ENCODE measurements at regions not wholly inside any gene's neighbourhood (a gene's known extent, or its start where the extent isn't known, plus 50 kb on each side); places are given as distances from the start of the nearest gene placed in this dataset.

DNA sequence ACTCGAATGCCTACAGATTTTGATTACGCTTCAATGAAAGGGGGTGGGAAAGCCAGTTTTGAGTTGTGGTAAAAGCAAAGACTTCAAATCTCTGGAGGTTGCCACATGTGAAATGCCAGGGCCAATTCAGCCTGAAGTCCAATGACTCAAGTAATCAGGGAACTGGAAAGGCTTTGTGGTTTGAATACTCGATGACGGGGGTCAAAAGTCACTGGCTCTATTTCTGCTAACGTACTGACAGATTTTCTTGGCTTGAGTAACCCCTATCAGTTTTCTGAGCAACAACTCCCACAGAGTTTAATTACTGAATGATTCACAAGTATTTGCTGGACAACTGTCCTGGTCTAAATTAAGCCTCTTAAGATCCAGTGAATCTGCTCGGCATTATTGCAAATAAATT lies 152.2 kb downstream of the SIPA1L2 start:
- no peak for DNase-seq (ENCODE audit: low spot score)

DNA sequence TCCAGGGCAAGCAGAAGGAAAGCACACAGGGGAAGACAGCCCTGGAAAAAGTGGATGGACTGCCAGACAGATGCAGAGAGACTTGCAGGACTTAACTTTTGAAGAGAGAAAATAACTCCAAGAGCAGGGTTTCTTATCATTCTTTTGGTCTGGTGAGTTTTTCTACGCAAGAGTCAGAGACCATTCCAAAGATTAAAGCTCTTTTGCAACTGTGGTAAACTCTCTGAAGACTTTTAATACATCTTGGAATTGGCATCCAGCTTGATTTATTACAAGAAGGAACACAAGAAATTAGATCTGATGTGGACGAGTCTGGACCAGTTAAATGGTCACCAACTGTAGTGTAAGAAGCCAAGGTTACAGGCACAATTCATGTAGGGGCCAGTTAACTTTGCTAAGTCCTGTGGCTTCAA lies 153.4 kb downstream of the SIPA1L2 start:
- no peak for DNase-seq (ENCODE audit: low spot score)

DNA sequence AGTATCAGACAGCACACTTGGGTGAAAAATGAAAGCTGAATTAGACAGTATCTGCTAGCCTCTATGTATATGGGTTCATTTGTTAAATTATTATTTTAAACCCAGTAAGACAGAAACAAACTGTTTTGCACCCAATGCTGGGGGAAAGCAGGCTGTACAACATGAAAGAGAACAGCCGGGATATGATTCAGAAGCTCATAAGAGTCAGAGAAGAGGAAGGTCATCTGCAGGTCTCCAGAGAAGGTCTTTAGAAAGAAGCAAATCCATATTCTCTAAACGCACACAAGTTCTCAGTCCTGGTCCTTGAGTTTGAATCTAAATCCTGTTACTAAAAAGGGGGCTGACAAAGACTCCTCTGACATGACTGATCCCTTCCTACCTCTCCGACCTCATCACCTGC lies 155.1 kb downstream of the SIPA1L2 start:
- no peak for DNase-seq (ENCODE audit: low spot score)

DNA sequence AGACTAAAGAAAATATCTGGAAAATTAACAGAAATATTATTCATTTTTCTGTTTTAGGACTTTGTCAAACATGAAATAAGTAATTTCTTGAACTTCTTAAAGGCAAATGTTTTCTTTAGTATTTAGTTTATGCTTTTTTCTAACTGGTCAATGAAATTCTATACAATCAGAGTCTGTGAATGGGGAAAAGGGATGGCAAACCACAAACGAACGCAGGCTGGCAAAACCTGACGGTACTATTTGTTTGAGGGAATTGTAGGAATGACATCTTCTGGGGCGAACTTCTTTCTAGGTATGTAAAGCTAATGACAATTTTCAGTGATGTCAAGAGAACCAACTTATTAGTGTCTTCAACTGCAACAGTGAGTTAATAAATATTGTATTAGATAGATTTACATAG lies 156.0 kb downstream of the SIPA1L2 start:
- no peak for DNase-seq (ENCODE audit: low spot score)

DNA sequence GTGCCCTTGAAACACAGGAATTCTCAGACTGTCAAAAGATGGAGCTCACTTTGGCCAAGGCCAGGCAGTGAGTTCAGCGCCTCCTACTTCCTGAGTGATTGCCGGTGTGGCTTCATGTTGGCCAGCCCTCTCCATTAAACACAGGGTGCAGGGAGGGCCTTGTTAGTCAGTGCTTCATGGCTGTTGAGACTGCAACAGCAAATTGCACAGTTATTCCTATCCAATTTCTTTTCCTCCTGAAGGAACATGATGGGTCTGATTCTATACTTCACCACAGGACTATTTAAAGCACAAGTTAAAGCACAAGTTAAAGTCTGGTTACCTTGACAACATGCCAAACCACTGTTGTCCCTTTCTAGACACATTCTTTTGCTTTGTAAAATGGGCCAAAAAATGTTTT lies 156.6 kb downstream of the SIPA1L2 start:
- DNase-seq (ENCODE audit: low spot score): no peak

DNA sequence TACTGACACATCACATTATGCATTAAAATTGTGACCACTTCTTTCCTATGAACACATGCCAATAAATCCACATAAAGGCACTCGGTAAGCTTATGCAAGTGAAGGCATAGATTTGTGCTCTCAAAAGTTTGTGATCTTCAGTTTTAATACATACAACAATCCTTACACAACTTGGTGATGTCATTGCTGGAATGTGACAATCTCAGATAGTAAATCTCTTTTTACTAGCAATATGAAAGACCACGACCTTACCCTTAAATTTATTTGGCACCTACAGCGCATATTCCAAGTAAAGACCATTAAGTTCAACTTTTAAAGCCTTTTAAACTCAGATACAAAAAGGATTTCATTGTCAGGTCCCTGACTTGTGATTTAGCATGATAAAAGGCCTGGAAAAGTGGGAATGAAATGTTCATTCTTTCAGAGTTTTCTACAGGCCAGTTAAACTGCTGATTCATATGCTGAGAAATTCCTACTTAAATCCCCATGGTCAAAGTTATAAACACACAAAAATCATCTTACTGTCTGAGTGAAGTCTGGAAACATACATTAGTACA lies 157.4 kb downstream of the SIPA1L2 start:
- no peak for DNase-seq (ENCODE audit: low spot score)

DNA sequence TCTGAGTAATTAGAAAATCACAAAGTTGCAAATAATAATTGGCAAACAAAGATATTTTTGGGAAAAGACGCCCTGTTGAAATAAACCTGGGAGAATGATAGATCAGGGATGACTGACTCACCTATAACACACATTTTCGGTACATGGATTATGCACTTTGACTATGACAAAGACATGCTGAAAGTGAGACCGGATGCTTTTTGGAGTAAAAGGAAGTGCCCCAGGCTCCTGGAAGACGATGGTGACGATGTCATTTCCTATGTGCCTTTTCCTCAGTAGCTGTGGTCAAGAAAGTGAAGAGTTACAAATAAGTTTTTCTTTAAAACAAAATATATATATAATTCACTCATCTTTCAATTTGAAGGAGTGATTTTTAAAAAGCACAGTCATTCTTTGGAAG lies 158.7 kb downstream of the SIPA1L2 start:
- DNase-seq (ENCODE audit: low spot score): no peak

DNA sequence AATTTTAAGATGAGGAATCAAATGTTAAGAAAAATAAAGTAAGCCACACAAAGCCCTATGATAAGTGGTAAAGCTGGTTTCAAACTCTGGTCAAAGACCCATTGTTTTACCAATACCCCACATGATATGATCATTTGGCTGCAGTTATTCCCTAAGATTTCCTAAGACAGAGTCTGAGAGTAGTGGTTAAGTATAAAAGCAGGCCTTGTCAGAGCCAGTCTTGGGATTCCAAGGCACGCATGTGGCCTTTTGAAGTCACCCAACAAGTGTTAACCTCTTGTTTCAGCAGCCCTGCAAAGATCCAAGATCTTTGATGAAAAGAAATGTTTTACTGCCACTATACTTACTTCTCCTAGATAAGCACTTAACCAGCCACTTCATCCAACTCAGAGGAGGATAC lies 159.2 kb downstream of the SIPA1L2 start:
- DNase-seq (ENCODE audit: low spot score): no peak

DNA sequence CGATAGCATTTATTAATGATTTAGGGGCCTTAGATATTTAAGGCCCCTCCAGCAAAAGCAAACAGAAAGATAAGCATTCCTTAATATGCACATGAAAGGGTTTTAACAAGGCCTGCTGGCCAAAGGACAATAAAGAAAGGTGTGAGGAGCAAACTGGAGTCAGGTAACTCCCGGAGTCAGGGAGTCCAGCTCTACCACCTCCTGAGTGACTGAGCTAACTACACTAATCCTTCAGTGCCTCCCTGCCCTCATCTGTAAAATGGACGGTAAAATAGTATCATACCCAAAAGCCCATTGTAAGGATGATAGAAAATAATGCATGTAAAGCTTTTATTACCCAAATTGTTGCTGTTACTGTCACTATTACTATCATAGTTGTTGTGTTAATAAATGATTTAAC lies 161.7 kb downstream of the SIPA1L2 start:
- DNase-seq (ENCODE audit: low spot score): no peak

DNA sequence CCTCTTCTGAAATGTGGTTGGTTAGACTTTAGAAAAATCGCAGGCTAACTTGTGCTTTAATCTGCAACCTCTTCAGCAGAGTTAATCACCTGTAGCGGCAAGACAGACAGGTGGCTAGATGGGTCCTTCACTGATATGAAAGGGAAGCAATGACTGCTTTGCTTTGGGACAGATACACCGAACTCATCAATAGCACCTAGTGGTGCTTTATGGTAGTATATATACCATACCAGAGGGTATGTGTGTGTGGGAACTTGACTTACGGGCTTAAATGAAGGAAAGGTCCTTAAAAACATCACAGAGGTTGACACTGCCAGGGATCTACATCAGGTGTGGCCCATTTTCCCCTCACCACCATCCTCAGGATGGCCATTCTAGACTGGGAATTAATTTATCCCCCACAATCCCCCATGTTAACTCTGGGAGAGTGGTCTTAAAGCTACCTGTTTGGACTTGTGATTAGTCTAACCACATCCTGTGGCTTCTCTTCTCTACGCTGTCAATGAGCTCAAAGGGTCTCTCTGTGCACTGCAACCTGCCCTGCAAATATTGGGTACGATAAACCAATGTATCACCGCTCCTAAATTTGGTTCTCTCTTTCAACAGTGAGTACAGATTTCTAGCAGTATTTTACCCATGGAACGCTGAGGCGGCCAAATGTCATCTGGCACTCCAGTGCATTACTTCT lies 162.7 kb downstream of the SIPA1L2 start:
- DNase-seq (ENCODE audit: low spot score): no peak

DNA sequence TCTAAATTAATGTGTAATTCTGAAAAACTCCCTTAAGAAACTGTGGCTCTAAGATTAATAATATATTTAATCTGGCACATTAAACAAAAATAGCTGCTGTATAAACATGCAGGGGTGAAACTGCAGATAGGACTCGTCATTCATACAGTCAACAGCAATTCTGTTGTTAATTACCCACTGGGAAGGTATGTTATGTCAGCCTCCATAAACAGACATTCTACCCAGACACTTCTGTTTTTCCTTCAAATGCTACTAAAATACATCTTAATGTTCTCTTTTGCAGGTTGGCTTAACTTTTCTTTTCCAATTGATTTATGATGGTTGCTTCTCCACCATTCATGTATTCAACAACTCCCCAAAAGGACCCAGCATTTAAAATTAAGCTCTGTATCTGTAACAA lies 165.6 kb downstream of the SIPA1L2 start:
- no peak for DNase-seq (ENCODE audit: low spot score)

DNA sequence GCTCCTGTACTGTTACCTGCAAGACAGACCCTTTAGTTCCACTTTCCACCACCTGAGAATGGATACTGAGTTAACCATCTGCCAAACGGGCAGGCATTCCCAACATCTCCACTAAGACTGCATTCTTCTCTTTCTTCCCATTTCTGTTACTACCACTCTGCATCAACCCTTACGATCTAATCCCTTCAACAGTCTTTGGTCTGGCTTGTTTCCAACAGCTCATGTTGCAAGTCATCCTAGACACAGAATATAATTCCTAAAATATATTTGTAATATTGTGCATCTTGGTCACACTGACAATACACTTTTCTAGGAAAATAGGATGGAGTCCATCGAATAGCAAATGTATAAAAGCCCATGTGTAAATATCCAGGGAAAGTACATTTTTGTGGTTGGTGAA lies 166.7 kb downstream of the SIPA1L2 start:
- no peak for DNase-seq (ENCODE audit: low spot score)

DNA sequence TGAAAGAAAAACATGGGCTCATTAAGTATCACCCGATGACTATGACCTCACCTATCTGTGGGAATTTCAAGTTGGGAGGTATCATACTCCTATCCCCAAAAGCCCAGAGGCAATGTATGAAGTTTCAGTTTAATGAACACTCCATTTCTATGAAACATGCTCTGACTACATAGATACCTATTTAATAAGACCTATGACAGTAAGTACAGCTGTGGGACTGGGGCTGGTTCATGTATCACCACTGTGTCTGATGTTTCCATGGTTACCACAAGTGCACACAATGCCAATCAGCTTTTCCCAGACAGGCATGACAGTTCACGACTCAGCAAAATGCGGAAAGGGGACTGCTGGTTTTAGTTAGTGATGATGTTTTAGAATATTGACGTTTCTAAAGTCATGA lies 167.7 kb downstream of the SIPA1L2 start:
- no peak for DNase-seq (ENCODE audit: low spot score)

DNA sequence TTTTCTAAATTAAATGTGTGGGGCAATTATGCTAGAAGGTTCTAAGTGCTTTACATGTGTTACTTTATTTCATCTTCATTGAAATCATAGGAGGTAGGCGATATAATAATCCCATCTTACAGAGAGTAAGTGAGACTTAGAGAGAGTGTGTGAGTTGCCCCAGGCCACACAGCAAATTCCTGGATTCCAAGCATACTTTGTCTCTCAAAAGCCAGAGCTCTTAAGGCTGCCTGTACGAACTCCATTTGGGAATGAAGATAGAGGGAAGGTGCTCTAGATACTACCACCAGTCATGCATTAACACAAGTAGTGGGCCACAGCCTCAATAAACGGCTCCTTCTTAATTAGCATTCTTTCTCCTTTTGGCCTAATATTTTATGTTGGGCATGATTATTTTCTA lies 170.1 kb downstream of the SIPA1L2 start:
- DNase-seq (ENCODE audit: low spot score): no peak

DNA sequence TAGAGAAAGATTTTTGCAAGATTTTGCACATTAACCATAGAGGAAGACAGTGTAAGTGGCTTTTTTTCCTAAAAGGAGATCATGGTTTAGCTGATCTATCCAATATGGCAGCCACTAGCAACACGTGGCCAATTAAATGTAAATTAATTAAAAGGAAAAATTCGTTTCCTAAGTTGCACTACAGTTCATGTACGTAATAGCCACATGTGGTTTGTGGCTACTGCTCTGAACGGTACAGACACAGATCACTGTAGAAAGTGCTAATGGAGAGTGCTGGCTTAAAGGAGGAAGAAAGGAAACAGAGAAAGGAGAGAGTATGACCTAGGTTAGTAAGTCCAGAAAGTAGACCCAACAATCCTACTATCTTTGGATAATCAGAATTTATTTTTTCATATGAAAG lies 170.8 kb downstream of the SIPA1L2 start:
- no peak for DNase-seq (ENCODE audit: low spot score)

DNA sequence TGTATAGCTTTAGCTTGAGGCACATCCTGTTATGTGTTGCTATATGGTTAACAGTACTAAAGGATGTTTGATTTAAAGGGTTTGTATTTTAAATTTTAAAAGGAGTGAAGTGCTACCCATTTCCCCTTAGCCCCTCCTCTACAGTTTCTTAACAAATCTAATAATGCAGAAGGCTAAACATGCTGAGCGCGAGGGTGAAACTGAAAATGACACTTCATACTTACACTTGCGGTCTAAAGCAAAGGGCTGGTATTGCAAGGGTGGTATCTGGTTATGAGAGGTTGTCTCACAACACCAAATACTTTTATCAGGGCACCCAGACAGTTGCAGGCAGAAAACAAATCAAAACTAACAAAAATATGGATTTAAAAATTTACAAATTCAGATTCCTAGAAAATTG lies 172.3 kb downstream of the SIPA1L2 start:
- no peak for DNase-seq (ENCODE audit: low spot score)

DNA sequence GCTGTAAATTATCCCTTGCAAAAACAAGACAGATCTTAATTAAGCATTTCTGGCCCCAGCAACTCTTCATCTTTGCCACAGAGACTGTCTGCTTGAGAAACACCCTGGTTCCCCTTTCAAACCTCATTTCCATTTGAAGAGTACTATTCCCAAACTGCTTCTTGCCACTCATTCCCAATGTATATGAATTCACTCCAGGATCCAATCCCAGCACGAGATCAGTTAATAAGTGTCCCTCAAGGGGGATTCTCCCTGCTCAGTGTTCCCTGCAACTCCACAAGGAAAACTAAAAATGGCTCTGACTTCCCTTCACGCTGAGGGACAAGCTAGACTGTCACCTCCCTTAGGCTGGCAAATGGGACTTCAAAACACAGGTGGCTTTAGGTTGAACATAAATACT lies 173.2 kb downstream of the SIPA1L2 start:
- no peak for DNase-seq (ENCODE audit: low spot score)

DNA sequence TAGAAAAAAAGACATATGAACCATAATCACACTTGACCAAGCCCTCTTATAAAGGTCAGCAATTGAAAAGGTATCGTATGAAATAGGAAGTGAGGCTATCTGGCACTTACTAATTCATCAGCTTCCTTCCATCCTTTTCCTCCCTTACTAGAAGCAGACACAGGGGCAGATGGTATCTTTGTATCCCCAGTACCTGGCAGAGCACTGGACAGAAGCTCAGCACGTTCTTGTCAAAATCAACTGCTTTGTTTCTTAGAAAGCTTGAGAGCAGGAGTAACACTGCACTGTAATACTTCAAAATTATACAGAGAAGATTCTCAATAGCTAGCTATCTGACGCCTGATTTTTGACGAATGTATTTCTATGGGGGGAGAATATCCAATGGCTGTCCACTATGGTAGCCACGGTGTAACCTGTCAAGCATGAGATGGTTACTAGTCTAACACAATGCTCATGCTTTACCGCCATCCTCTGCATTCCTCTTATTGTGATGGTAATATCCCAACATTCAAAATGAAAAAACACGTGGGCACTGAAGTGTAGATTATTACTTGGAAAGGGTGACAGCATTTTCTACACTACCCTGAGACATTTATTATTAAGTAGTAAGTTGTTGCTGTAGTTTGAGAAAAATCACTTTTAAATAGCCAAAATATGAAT lies 175.6 kb downstream of the SIPA1L2 start:
- no peak for DNase-seq (ENCODE audit: low spot score)

DNA sequence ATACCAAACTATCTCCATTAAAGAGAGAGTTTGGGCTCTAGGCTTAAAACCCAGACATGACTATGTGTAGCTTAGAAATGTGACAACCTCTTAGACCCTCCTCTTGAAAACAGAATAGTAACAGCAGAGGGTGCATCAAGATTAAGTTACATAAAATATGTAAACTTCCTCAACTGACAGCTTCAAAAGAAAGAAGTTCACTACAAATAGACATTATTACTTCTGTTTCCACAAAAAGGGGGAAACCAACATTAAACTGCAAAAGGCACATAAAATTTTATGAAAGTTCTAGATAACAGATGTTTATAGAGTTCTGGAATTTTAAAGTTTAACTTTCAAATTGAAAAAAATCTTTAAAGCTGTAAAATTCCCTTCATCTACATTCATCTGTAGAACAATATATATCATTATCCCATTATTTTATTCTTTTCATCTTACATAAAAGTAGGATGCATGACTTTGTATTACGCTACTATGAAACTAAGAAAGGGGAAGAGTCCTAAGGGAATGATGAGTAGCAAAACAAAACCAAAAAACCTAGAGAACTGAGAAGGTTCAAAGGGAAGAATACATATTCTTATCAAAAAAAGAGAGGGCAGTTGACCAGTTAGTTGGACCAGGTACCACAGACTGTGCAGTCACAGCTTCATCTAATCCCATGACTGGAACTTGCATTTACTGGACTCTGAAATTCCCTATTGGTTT lies 177.0 kb downstream of the SIPA1L2 start:
- no peak for DNase-seq (ENCODE audit: low spot score)

DNA sequence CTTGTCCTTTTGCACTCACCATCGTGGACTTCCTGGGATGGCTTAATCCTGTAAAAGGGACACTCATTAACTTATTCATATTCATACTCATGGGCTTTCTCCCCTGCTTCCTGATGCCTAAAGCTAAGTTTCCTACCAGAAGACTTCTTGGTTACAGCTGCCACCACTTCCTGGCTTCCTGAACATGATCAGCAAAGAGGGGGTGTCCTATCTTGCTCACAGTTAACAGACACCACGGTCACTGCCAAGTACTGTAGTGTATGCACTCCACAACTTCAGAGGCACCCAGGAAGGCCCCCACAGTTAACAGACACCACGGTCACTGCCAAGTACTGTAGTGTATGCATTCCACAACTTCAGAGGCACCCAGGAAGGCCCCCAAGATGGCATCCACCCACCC lies 177.8 kb downstream of the SIPA1L2 start:
- no peak for DNase-seq (ENCODE audit: low spot score)

DNA sequence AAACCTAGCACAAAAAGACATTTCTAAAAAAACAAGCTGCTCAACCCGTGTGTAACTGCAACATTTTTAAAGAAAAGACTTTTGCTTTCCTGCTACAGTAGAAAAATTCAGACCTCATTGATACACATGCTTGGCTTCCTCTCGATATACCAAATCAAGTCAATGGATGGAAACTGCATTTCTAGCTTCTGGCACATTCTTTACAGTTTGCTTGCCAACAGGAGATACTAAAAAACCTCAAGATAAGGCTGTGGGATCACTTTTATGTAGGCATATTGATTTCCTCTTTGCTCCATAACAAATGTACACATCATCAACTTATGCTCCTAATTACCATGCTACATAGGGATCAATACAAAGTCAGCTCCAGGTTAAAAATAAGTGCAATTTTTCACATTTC lies 178.4 kb downstream of the SIPA1L2 start:
- DNase-seq (ENCODE audit: low spot score): no peak

DNA sequence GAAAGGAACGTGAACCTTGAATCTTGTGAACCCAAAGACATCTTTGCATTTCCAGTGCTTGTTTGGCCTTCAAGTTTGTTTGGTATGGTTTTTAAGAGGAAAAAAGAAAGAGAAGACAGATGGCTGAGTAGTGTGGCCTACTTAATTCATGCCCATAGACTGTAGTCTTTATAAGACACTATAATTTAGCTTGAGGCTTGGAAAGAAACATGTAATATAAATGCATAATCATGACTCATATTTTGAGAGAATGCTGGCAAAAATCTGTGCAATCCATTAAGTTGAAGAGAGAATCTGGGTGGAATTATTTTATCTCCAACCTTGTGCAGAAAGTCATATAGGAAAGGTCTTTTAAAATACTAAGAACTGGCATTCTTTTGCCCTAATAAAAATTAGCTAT lies 179.3 kb downstream of the SIPA1L2 start:
- no peak for DNase-seq (ENCODE audit: low spot score)

DNA sequence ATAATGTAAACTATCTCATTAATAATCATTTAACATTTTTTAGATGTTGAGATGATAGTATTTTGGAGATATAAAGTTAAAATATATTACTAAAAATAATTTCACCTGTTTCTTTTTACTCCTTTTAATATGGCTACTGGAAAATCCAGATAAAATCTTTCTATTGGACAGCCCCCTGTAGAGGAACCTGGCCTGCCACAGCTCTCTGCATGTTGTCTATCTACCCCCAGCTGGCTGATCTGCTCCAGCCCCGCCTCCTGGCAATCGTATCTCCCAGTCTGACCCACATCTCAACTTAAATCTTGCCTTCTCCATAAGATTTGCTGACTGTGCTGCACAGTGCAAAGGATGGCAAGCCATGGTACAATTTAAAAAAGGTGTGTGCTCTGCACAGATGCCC lies 182.8 kb downstream of the SIPA1L2 start:
- no peak for DNase-seq (ENCODE audit: low spot score)

Measured in globus pallidus (tissue), 1 donor.